ENCODE measurements at regions not wholly inside any gene's neighbourhood (a gene's known extent, or its start where the extent isn't known, plus 50 kb on each side); places are given as distances from the start of the nearest gene placed in this dataset.

DNA sequence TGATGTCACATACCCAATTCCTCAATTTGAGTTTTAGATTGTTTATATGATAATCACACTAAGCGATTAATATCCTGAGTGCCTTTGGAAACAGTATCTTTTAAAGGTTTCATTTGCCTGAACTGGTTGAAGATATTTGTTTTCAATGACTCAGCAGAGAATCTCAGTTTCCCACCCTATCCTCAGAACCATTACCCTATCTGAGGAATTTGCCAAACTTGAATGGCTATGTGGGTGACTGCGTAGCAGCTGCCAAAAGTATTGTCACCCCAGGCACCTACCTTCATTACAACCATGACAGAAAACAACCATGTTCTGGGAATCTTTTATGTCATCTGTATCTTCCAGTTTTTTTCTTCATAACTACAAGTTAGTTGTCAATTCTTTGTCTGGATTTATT is 440.1 kb upstream of the NBEA start:
- DNase-seq = no peak

DNA sequence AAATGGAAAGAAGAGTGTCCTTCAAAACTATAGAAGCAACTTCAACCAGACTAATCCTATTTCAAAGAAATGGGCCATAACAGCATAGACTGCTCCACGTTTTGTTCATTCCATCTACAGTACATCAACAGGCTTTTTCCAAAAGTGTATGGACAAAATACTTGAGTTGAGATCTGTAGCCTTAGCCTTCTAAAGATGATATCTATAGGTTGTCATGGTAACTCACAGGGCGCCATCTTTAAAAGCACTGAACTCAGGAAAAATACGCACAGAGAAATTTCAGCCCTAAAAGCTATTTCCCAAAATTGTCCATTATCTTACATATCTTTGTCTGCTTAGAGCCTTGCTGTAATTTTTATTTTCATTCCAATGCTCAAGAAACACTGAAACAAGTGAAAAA is 439.4 kb upstream of the NBEA start:
- DNase-seq = no peak

DNA sequence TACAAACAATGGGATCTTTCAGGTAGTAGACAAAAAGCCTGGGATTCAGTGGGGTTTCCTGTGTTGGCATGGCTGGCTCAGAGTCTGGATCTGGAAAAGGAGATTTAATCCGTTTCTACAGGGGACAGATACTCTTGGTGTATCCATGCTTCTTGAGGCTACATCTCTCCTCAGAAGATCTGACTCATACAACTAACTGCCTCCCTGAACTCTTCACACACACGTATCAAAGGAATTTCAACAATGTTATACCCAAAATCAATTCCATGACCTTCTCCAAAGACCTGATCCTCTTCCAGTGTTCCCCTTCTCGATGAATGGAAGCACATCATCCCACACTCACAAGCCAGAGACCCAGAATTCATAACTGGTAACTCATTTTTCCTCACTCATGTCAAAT is 435.3 kb upstream of the NBEA start:
- DNase-seq = no peak

DNA sequence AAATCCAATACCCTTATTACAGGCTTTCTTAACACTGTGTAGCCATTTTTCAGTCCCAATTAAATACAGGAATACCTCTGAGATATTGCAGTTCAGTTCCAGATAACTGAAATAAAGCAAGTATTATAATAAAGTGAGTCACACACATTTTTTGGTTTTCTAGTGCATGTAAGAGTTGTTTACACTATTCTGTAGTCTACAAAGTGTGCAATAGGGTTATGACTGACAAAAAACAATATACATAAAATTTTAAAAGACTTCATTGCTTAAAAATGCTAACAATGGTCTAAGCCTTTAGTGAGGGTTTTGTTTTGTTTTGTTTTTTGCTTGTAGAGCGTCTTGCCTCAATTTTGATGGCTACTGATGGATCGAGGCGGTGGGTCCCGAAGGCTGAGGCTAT is 434.4 kb upstream of the NBEA start:
- no peak for DNase-seq

DNA sequence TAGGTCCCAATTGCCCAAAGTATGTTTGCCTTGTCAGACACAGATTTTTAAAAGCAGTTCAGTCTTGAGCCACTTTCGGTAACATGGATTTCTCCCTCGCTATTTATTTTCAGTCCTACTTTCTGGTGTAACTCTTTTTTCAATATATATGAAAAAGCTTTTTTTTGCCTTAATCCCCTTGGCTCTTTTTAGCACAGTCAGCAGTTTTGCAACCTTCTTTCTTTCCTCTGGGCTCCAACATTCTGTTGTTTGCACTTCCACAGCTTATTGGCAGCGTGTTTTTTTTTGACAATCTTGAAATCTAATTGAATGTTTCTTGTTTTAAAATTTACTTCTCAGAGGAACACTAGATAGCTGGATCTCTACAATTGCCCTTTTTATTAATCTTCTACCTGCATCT is 429.3 kb upstream of the NBEA start:
- no peak for DNase-seq

DNA sequence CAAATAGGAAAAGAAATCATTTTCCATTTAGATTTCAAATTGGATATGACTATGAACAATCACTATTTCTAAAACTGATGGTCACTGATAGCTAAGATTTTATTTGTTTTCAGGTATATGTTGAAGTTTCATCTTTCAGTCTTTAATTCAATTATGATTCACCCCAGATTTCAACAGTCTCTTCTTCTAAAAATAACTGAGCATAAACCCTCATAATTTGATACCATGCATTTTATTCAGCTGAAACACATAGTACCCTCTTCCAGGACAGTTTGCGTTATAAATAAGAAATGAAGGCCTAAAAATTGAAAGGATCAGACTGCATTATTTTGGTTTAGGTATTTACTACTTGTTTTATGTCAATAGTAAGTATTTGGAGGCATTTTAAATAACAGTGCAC is 428.5 kb upstream of the NBEA start:
- no peak for DNase-seq

DNA sequence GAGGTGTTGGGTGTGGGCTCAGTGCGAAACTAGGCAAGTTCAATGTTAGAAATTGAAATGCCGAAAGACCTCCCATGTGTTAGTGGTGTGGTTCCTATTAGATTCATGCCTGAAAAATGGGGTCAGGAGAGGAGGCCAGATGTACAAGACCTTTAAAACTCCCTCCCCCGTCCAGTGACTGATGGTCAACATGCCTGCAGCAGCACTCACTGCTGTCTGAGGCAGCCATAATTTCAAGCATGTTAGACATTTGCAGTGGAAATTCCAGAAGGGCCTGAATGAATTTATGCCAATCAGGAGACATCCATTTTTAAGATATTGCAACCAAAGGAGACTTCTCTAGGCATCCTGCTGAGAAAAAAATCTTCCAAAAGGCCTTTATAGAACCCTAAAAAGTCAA is 426.9 kb upstream of the NBEA start:
- no peak for DNase-seq

DNA sequence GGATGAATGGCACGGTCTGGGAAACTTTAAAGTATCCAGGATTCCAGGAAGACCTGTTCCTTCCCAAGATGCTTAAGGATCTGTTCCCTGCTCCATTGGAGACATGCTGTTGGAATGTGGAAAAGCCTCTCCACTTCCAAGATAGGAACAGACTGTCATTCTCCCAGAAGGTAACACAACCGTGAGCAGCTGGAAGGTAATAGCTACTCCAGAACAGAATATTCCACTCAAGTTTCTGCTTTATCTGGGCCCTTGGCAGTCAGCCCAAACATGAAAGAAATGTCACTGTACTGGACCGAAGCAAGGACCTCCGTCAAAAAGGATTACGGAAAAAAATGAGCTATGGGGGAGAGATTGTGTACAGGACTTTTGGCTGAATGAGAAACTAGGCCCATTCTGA is 420.9 kb upstream of the NBEA start:
- no peak for DNase-seq

DNA sequence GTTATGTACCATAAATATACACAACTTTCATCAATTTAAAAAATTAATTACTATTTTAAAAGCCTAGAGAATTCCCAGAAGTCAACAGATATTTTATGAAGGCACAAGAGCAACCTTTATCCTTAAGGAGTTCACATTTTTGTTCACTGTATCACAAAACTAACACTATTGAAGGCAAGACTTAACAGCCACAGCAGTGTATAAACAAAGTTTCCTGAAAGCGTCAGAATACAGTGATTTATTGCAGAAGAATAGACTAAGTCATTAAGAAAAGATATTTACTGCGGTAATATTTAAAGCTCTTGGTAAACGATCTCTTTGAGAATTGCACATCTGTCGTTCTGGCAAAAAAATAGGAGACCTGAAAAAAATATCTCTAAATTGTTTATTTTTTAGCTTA is 419.3 kb upstream of the NBEA start:
- no peak for DNase-seq

DNA sequence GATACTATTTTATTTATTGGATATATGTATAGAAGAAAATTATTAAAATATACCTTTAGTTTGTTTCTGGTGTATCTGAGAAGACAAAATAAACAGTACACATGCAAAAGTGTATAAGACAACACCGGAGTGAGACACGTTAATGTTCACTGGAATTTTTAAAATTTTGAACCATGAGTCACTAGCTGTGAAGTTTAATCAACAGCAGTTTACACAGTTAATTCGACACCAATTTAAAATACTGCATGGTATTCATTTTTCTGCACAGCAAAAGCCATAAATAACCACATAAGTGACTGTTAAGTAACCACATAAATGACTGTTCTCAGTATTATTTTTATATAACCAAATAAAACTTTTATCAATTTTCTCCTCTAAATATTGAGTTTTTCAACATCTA is 418.7 kb upstream of the NBEA start:
- no peak for DNase-seq

DNA sequence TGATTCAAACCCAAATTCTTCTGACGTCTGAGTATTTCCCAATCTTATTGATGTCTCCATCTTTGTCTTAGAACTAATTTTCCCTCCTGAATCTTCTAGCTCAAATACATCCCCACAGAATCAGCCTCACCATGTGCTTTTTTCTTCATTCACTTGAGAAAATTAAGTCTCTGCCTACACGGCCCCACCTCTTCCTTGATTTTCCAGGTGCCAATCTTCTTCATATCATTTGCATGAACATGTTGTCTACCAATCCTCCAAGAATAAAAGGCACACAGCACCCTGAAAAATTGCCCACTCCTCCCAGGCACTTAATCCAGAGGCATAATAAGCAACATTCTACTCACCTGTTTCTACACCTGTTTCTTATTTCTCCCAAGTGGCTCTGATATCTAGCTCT is 408.1 kb upstream of the NBEA start:
- no peak for DNase-seq

DNA sequence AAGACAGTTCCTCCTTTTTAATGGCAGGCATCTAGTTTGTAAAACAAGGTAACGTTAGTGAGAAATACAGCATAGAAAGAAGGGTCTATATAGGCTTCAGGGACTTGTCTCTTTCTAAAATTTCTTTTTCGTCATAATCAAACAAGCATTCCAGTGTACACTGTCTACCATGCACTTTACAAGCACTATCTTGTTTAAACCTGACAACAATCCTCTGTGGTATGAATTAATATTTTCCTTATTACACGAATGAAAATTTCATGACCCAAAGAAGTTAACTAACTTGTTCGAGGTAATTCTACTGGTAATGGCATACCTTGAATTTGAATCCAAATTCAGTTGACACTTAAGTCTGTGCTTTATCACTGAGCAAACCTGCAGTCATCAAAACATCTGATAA is 399.7 kb upstream of the NBEA start:
- DNase-seq = no peak

DNA sequence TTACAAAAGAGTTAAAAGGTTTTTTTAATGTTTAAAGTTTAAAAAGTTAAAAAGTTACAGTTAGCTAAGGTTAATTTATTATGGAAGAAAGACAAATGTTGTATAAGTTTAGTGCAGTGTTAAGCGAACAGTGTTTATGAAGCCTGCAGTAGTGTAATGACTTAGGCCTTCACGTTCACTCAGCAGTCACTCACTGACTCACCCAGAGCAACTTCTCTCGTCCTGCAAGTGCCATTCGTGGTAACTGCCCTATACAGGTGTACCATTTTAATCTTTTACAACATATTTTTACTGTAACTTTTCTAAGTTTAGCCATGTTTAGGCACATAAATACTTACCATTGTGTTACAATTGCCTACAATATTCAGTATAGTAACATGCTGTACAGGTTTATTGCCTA is 398.2 kb upstream of the NBEA start:
- no peak for DNase-seq

DNA sequence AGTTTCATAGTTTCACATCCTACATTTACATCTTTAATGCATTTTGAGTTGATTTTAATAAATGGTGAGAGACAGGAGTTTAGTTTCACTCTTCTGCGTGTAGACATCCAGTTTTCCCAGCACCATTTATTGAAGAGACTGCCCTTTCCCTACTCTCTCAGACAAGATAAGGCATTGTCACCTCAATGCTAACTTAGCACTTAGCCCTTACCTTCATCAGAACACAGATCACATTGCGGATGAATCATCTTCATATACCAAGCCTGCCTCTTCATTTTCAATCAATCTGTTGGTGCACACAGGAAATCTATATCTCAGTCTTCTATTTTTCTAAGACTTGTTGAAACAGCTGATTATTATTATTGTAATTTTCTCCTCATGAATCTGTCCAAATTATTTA is 396.6 kb upstream of the NBEA start:
- DNase-seq = no peak

DNA sequence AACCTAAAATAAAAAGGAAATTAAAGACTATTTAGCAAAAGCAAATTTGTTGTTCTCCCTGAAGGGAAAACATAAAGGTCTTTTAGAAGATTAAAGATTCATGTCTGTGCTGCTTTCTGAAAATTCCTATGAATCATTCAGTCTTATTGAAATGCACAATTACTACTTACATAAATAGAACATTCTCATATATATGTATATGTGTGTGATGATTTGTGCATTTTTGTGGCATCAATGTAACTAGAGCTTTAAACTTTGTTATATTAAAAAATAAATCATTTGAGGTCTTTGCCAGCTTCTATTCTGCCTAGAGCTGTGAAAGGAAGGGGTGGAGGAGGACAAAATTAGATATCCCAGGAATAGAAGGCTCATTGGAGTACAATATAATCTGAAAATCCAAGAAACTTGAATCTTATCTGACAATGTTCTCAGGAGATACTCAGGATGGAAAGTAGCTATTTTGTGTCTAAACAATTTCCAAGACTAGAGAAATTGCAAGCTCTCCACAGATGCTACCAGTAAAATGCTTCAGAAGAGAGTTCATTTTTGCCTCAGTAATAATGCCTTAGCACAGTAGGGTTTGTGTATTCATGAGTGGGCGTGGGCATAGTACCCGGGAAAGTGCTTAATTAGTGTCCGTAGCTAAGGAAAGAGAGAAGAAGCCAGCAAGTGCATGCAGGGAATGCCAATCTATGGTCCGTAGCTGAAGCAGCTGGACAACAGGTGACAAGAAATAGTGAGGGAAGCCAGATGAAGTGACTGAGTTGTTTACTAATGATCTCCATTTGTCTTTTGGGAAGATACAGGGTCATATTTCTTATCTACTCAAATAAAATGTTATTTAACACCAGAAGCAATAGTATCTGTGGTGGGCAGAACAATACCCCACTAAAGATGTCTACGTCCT is 395.5 kb upstream of the NBEA start:
- no peak for DNase-seq

DNA sequence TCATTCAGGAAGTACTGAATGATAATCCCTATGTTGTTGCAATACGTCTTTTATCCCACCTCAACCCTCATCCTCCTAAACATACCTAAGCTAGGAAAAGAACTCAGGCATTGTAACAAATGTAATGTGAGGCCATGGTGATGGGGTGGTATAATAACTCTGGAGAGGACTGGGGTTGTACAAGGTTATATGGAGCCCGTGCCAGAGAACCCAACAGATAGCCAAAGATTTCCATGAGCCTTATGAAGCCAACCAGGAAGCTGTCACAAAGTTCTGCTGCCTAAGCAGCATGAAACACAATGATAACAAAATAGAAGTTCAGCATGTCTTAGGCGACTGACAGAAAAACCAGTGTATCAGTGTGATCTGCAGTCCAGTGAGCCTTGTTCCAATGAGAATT is 394.1 kb upstream of the NBEA start:
- DNase-seq = no peak

DNA sequence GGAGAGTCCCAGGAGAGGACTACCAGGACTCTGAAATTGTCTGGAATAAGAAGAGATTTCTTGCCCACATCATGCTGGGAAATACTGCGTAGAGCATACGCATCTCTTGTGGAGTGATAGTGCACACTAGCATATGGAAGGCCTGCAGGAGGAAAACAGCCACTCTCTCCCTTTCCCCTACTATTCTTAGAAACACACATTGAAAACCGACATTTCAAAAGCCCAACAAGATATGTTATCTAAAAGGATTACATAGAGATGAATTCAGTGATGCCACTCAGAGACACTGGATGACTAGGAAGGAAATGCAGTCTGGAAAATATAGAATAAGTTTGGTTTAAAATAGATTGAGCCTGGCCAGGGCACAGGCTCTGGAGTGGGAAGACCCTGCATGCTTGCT is 388.7 kb upstream of the NBEA start:
- DNase-seq = no peak

DNA sequence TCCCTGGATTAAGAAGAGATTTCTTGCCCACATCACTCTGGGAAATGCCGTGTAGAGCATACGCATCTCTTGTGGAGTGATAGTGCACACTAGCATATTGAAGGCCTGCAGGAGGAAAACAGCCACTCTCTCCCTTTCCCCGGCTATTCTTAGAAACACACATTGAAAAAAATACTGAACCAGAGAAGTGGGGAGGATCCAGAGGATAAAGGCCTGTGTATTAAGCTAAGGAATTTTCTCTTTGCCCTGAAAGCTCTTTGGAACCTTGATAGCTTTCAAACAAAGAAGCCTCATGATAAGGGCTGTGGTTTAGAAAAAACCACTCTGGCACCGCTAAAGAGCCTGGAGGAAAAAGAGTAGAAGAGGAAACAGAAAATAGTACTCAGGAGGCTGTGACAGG is 386.1 kb upstream of the NBEA start:
- no peak for DNase-seq

DNA sequence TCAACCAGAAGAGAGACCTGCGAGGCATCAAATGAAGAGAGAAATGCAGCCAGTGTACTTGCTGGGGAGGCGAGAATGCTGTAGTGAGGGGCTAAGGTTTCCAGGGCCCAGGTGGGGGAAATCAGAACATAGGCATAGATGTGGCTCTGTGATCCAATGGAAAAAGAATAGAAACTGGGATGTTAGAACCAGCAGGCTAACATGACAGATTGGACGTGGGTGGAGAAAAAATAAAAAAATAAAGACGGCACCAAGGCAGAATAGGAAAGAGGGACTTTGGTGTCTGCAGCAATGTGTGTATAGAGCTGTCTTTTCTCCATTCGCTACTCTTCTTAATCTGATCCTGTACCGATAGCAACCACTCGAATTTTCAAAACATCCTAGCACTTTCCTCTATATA is 381.0 kb upstream of the NBEA start:
- no peak for DNase-seq

DNA sequence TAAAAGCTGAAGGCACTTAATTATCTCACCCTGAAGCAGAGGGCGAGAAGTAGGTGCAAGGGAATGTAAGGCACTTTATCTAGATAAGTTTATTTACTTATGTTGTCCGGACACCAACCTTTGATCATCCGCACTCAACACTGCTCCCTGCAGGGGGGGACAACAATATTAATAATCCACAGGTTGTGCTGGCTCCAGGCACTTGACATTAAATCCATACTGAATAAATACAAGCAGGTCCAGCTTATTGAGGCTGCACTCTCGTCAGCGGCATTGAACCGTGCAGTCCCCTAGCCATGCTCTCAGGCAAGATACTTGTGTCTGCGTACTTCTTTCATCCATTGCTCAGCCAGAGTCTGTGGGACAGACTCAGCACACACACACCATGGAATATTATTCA is 374.5 kb upstream of the NBEA start:
- DNase-seq = no peak

DNA sequence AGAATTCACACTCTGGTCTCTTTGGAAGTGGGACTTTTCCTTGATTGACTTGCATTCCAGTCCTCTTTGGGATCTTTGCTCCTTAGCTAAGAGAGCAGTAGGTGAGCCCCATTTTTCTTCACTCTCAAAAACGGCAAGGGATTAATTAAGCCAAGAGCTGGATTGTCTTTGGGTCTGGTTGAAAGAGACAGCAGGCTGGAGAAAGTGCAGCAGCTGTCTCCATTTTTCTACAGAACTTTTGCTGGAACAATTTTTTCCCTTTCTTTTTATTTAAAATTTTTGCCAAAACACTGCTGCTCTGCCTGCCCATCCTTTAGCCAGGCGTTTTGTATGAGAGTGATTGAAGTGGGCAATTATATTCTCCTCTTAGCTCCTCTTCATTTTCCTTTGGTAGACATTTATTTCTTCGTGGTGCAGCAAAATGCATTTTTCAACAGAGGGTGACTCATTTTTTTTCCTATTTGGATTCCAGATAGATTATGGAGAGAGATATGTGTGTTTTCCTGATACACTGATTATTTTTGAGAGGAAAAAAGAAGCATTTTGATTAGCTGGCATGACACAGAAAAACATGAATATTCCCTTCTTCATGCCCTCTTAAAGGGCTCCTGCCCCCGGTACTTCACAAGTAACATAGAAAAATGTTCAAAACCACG is 371.2 kb upstream of the NBEA start:
- DNase-seq = no peak

DNA sequence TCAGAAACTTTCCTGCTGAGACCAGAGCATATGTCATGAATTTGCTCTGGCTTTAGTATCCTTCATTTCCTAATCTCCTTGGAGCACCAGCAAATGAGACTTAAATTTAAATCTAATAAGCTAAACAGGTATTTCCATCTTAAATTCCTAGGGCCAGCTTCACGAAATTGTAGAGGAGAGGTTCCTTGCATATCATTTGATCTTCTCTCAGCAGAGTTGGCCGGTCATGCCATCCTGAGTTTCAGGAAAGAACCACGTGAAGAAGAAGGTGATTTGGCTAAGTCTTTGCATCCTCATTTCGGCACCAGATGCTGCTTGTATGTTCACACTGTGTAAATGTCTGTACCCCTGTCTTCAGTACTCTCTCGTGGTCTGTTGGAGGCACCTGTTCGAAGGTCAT is 370.4 kb upstream of the NBEA start:
- DNase-seq = no peak

DNA sequence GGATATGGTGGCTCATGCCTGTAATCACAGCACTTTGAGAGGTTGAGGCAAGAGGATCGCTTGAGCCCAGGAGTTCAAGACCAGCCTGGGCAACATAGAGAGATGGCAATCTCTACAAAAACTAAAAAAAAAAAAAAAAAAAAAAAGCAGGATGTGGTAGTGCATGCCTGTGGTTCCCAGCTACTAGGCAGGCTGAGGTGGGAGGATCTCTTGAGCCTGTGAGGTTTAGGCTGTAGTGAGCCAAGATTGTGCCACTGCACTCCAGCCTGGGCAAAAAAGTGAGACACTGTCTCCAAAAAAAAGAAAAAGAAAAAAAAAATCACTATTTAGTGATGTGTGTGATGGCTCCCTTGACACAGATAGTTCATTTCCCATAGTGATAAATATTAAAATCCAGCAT is 365.0 kb upstream of the NBEA start:
- no peak for DNase-seq

DNA sequence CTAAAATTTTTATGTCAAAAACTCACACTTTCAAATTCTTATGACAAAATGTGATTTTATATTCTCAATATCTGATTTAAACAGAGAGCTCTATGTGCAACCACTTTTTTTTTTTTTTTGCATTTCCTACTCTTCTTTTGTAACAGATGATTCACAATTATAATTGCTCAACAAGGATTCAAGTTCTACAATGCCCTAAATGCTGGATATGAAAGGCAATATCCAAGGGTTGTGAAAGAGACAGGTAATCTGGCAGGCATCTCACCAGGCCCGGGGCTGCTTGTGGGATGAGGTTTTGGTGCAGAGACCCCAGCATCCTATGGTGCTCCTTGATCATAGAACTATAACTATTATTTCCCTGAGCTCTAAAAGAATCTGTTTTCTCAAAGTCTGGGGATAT is 363.6 kb upstream of the NBEA start:
- no peak for DNase-seq

DNA sequence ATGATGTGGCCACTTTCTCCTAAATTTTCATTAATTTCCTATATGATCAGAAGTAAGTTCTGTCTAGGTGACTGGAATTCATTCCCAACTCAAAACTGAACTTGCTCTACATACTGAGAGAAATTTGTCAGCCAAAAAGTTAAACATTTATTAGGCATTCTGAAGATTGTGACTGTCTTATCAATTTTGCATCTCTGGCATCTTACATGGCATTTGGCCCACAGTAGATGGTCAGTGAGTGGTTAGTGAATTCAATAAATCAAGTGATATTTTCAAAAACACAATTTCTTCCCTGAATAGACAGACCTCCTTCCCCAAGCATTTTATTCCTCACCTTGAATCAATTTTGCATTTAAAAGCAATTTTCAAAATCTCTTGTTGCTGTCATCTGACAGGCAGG is 363.2 kb upstream of the NBEA start:
- no peak for DNase-seq
